ENCODE measurements at regions not wholly inside any gene's neighbourhood (a gene's known extent, or its start where the extent isn't known, plus 50 kb on each side); places are given as distances from the start of the nearest gene placed in this dataset.

DNA sequence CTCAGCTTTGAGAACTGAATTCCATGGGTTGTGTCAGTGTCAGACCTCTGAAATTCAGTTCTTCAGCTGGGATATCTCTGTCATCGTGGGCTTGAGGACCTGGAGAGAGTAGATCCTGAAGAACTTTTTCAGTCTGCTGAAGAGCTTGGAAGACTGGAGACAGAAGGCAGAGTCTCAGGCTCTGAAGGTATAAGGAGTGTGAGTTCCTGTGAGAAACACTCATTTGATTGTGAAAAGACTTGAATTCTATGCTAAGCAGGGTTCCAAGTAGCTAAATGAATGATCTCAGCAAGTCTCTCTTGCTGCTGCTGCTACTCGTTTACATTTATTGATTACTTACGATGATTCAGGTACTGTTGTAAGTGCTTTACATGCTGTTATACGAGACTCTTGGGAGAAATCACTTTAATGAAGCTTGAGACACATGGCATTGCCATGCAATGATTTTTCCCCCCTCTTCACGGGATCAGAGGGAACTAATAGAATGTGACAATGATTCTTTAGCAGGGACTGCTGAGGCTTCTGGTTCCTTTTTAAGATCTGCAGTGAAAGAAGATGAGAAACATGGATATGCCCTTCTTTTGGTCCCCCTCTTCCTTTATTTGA lies 63.8 kb downstream of the PTTG1 start:
- no peaks in the 10 kb centered on the region for H3K4me1 ChIP-seq (ENCODE audit: control insufficient read depth in 4 of 4, insufficient read depth in 4 of 4, low read length in 3 of 4)
- H3K27me3 ChIP-seq (ENCODE audit: control insufficient read depth in 4 of 4, insufficient read depth in 4 of 4, low read length in 3 of 4), result no peaks in the 10 kb centered on the region
- DNase-seq (ENCODE audit: low spot score), result no peak
- H3K9me3 ChIP-seq (ENCODE audit: control insufficient read depth in 4 of 4, low read length in 3 of 4), result no peaks in the 10 kb centered on the region
- 70% methylated on average over 5 of the region's 5 CpGs for WGBS
- no peak overlapping the region for H3K27ac ChIP-seq (ENCODE audit: low read depth in 1 of 2, low read length in 2 of 2)
- H3K4me3 ChIP-seq (ENCODE audit: low read depth in 1 of 3, low read length in 3 of 3), result no peak overlapping the region
- TF ChIP-seq JUND (IDR thresholded peaks at IDR 0.05), result no peak
- no peak for TF ChIP-seq HNF4A (conservative IDR thresholded peaks at IDR 0.05)
- no peak for TF ChIP-seq RXRA (IDR thresholded peaks at IDR 0.05)
- no peak for TF ChIP-seq FOXA2 (IDR thresholded peaks at IDR 0.05)
- TF ChIP-seq FOXA1 (IDR thresholded peaks at IDR 0.05), result no peak
- TF ChIP-seq MAX (IDR thresholded peaks at IDR 0.05), result no peak
- no peak for TF ChIP-seq REST (IDR thresholded peaks at IDR 0.05)
- TF ChIP-seq GABPA (IDR thresholded peaks at IDR 0.05 in 1 of 2, conservative IDR thresholded peaks at IDR 0.05 in 1 of 2), result no peak
- TF ChIP-seq NR2F2 (IDR thresholded peaks at IDR 0.05), result no peak
- TF ChIP-seq, protein P1, sequence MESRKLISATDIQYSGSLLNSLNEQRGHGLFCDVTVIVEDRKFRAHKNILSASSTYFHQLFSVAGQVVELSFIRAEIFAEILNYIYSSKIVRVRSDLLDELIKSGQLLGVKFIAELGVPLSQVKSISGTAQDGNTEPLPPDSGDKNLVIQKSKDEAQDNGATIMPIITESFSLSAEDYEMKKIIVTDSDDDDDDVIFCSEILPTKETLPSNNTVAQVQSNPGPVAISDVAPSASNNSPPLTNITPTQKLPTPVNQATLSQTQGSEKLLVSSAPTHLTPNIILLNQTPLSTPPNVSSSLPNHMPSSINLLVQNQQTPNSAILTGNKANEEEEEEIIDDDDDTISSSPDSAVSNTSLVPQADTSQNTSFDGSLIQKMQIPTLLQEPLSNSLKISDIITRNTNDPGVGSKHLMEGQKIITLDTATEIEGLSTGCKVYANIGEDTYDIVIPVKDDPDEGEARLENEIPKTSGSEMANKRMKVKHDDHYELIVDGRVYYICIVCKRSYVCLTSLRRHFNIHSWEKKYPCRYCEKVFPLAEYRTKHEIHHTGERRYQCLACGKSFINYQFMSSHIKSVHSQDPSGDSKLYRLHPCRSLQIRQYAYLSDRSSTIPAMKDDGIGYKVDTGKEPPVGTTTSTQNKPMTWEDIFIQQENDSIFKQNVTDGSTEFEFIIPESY (IDR thresholded peaks at IDR 0.05), result no peak
- no peak for TF ChIP-seq TAF1 (conservative IDR thresholded peaks at IDR 0.05)
- H3K9ac ChIP-seq (ENCODE audit: low read depth in 1 of 2, low read length in 2 of 2), result no peak overlapping the region
- no peaks in the 10 kb centered on the region for H3K36me3 ChIP-seq (ENCODE audit: control insufficient read depth in 4 of 4, insufficient read depth in 3 of 4, low read depth in 1 of 4, low read length in 3 of 4)

DNA sequence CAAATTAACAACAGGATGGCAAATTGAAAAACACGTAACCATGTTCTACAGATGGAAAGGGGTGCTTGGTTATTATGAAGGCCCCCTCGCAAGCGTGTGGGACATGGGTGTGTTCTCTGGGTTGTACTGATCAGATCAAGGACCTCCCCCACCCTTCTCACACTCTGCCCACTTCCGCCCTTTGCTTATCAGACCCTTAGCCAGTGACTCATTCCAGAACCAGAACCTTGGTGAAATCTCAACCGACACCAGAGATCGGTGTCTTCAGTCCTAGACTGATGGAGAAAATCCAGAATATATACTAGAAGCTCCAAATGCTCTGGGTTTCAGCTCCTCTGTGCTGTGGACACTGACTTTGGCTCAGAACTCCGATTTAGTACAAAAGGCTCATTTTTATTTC lies 64.9 kb downstream of the PTTG1 start:
- no peaks in the 10 kb centered on the region for H3K36me3 ChIP-seq (ENCODE audit: control insufficient read depth in 4 of 4, insufficient read depth in 3 of 4, low read depth in 1 of 4, low read length in 3 of 4)
- no peak overlapping the region for H3K4me3 ChIP-seq (ENCODE audit: low read depth in 1 of 3, low read length in 3 of 3)
- no peaks in the 10 kb centered on the region for H3K27me3 ChIP-seq (ENCODE audit: control insufficient read depth in 4 of 4, insufficient read depth in 4 of 4, low read length in 3 of 4)
- no peaks in the 10 kb centered on the region for H3K9me3 ChIP-seq (ENCODE audit: control insufficient read depth in 4 of 4, low read length in 3 of 4)
- DNase-seq (ENCODE audit: low spot score), result no peak
- no peaks in the 10 kb centered on the region for H3K4me1 ChIP-seq (ENCODE audit: control insufficient read depth in 4 of 4, insufficient read depth in 4 of 4, low read length in 3 of 4)
- no peak overlapping the region for H3K27ac ChIP-seq (ENCODE audit: low read depth in 1 of 2, low read length in 2 of 2)
- H3K9ac ChIP-seq (ENCODE audit: low read depth in 1 of 2, low read length in 2 of 2), result no peak overlapping the region
- 88% methylated on average over 7 of the region's 7 CpGs for WGBS
- TF ChIP-seq RAD21 (IDR thresholded peaks at IDR 0.05) (no peak), HNF4A (conservative IDR thresholded peaks at IDR 0.05) (no peak), TAF1 (conservative IDR thresholded peaks at IDR 0.05) (no peak), REST (IDR thresholded peaks at IDR 0.05) (no peak), MAX (IDR thresholded peaks at IDR 0.05) (no peak), HNF4G (IDR thresholded peaks at IDR 0.05) (no peak), YY1 (IDR thresholded peaks at IDR 0.05) (no peak), CTCF (IDR thresholded peaks at IDR 0.05; ENCODE audit: low read depth, low read length, missing input control) (no peak), RXRA (IDR thresholded peaks at IDR 0.05) (no peak), NR2F2 (IDR thresholded peaks at IDR 0.05) (no peak), ATF3 (IDR thresholded peaks at IDR 0.05) (no peak), FOXA1 (IDR thresholded peaks at IDR 0.05) (no peak), JUND (IDR thresholded peaks at IDR 0.05) (no peak), GABPA (IDR thresholded peaks at IDR 0.05 in 1 of 2, conservative IDR thresholded peaks at IDR 0.05 in 1 of 2) (no peak), SP1 (IDR thresholded peaks at IDR 0.05) (no peak), FOXA2 (IDR thresholded peaks at IDR 0.05) (no peak)
- TF ChIP-seq, protein P1 (IDR thresholded peaks at IDR 0.05), result no peak
